Peyer's patch (tissue), 4 donors: ENCODE measurements at regions not wholly inside any gene's neighbourhood (a gene's known extent, or its start where the extent isn't known, plus 50 kb on each side); places are given as distances from the start of the nearest gene placed in this dataset.

ENCODE experiments used
- CTCF ChIP-seq, 6 experiments: fragments of 450-650 bp in 4 of 6; fragments of 200-600 bp in 2 of 6; sonication (generic) in 1 of 6; IDR thresholded peaks; one replicate each; pipeline ENCODE4 v1.5.1; 2017 to 2019; ENCODE audit warnings: antibody characterized with exemption in 6 of 6, mild to moderate bottlenecking in 3 of 6, moderate library complexity in 1 of 6
- POLR2A ChIP-seq, 2 donors: fragments of 450-650 bp; IDR thresholded peaks; one replicate each; pipeline ENCODE4 v1.5.1; 2017; ENCODE audit warnings: antibody characterized with exemption in 2 of 2, mild to moderate bottlenecking in 2 of 2, moderate library complexity in 2 of 2

GRCh38 chr9:103649086-103649485 is 445.0 kb upstream of the SMC2 start:
- no peak for TF ChIP-seq CTCF (IDR thresholded peaks at IDR 0.05)
- no peak for TF ChIP-seq POLR2A (IDR thresholded peaks at IDR 0.05)
